Astrocyte (in vitro differentiated cells and primary cell): ENCODE measurements at regions not wholly inside any gene's neighbourhood (a gene's known extent, or its start where the extent isn't known, plus 50 kb on each side); places are given as distances from the start of the nearest gene placed in this dataset.

ENCODE experiments used
- DNase-seq: peaks from one replicate; pipeline ENCODE4 v3.0.0-alpha.2; 2010; ENCODE audit warnings: low read depth
- FAIRE-seq: peaks from 2 replicates; lab custom pipeline; 2011; peaks lifted over from hg19 to GRCh38; lab: Jason Lieb, UNC
- H2AFZ ChIP-seq: 2 replicates; pipeline ENCODE4 v1.6.0; 2012; ENCODE audit warnings: low read depth, low read length, inconsistent platforms
- H3K27ac ChIP-seq: 2 replicates; pipeline ENCODE4 v1.5.1; 2011; ENCODE audit warnings: low read depth, low read length, inconsistent platforms
- H3K27me3 ChIP-seq: 2 replicates; pipeline ENCODE4 v1.6.0; 2011; ENCODE audit warnings: low read length, inconsistent platforms; ENCODE audit not compliant: insufficient read depth
- H3K36me3 ChIP-seq: 2 replicates; pipeline ENCODE4 v1.5.1; 2011; ENCODE audit warnings: low read length, inconsistent platforms; ENCODE audit not compliant: insufficient read depth
- H3K4me1 ChIP-seq: 2 replicates; pipeline ENCODE4 v1.5.1; 2011; ENCODE audit warnings: low read length, inconsistent platforms; ENCODE audit not compliant: insufficient read depth
- H3K4me2 ChIP-seq: 2 replicates; pipeline ENCODE4 v1.6.0; 2012; ENCODE audit warnings: low read length, inconsistent platforms
- H3K4me3 ChIP-seq: 2 replicates; pipeline ENCODE4 v1.5.1; 2011; ENCODE audit warnings: low read depth, mild to moderate bottlenecking, low read length, inconsistent platforms; ENCODE audit not compliant: insufficient read depth
- H3K79me2 ChIP-seq: 2 replicates; pipeline ENCODE4 v1.6.0; 2012; ENCODE audit warnings: mild to moderate bottlenecking, low read length, inconsistent platforms; ENCODE audit not compliant: insufficient read depth
- H3K9ac ChIP-seq: 2 replicates; pipeline ENCODE4 v1.6.0; 2012; ENCODE audit warnings: mild to moderate bottlenecking, low read length, inconsistent platforms
- H3K9me3 ChIP-seq: 2 replicates; pipeline ENCODE4 v1.5.1; 2012; ENCODE audit warnings: low read depth, mild to moderate bottlenecking, low read length, inconsistent platforms; ENCODE audit not compliant: insufficient read depth
- H4K20me1 ChIP-seq: 2 replicates; pipeline ENCODE4 v1.6.0; 2012; ENCODE audit warnings: low read length, inconsistent platforms; ENCODE audit not compliant: insufficient read depth
- H3K27ac Mint-ChIP-seq: one replicate; pipeline ENCODE4 v1.8.0; 2021; ENCODE audit warnings: mild to moderate bottlenecking, mixed read lengths; ENCODE audit not compliant: unreplicated experiment
- H3K27me3 Mint-ChIP-seq: one replicate; pipeline ENCODE4 v1.8.0; 2021; ENCODE audit warnings: low read depth, mixed read lengths; ENCODE audit not compliant: unreplicated experiment
- H3K36me3 Mint-ChIP-seq: one replicate; pipeline ENCODE4 v1.8.0; 2021; ENCODE audit warnings: low read depth, mixed read lengths; ENCODE audit not compliant: unreplicated experiment
- H3K4me1 Mint-ChIP-seq: one replicate; pipeline ENCODE4 v1.8.0; 2021; ENCODE audit warnings: low read depth, mixed read lengths; ENCODE audit not compliant: unreplicated experiment
- H3K4me3 Mint-ChIP-seq: one replicate; pipeline ENCODE4 v1.8.0; 2021; ENCODE audit warnings: mild to moderate bottlenecking, moderate library complexity, mixed read lengths; ENCODE audit not compliant: unreplicated experiment
- H3K9me3 Mint-ChIP-seq: one replicate; pipeline ENCODE4 v1.8.0; 2021; ENCODE audit warnings: mild to moderate bottlenecking, mixed read lengths; ENCODE audit not compliant: unreplicated experiment
- CTCF ChIP-seq: IDR thresholded peaks from 2 replicates; pipeline ENCODE4 v1.5.1; 2011; ENCODE audit warnings: low read depth, mild to moderate bottlenecking, inconsistent platforms, low read length, moderate library complexity; ENCODE audit not compliant: insufficient read depth
- EZH2 ChIP-seq: IDR thresholded peaks from 2 replicates; pipeline ENCODE4 v1.6.1; 2012; ENCODE audit warnings: mild to moderate bottlenecking, low read length, inconsistent platforms; ENCODE audit not compliant: insufficient read depth

- peaks cover 14% of the 10 kb centered on the region for H3K4me1 ChIP-seq
- no peak overlapping the region for H3K4me3 Mint-ChIP-seq
- peak overlapping the region; percentile 77 for H3K27ac Mint-ChIP-seq
- H3K9me3 Mint-ChIP-seq: no peaks in the 10 kb centered on the region
- no peaks in the 10 kb centered on the region for H3K79me2 ChIP-seq
- no peaks in the 10 kb centered on the region for H4K20me1 ChIP-seq
- peak; percentile 72 for DNase-seq
- no peaks in the 10 kb centered on the region for H3K27me3 ChIP-seq
- H2AFZ ChIP-seq: peak overlapping the region; percentile 59
- H3K9me3 ChIP-seq: no peaks in the 10 kb centered on the region
- H3K27me3 Mint-ChIP-seq: no peaks in the 10 kb centered on the region
- H3K4me3 ChIP-seq: no peak overlapping the region
- peaks cover 20% of the 10 kb centered on the region for H3K4me1 Mint-ChIP-seq
- H3K27ac ChIP-seq: peak overlapping the region; percentile 64
- peak overlapping the region; percentile 63 for H3K4me2 ChIP-seq
- H3K9ac ChIP-seq: peak overlapping the region; percentile 59
- H3K36me3 Mint-ChIP-seq: peaks cover under 1% of the 10 kb centered on the region
- H3K36me3 ChIP-seq: no peaks in the 10 kb centered on the region
- TF ChIP-seq CTCF: no peak
- no peak for TF ChIP-seq EZH2
- FAIRE-seq: no peak
Observed at GRCh38 chr5:14054965-14055963, 87.9 kb upstream of the TRIO start.

DNA sequence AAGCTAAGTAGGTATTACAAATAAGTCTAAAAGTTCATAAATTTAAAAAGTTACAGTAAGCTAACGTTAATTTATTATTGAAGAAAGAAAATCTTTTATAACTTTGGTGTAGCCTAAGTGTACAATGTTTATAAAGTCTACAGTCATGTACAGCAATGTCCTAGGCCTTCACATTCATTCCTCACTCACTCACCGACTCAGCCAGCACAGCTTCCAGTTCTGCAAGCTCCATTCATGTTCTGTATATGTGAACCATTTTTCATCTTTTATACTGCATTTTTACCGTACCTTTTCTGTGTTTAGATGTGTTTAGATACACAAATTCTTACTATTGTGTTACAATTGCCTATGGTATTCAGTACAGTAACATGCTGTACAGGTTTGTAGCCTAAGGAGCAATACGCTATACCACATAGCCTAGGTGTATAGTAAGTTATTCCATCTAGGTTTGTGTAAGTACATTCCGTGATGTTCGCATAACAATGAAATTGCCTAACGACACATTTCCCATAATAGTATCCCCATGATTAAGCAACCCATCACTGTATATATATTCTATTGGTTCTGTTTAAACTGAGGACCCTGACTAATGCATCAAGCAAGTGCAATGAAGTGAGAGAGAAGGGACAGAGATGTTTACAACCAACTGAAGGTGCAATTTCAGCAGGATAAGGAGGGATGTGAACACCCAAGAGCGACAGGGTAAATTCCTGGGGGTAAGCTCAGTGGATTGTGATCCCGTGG lies 88.9 kb upstream of the TRIO start:
- H3K27ac Mint-ChIP-seq: no peak overlapping the region
- Histone ChIP-seq H3K4me2 (no peak overlapping the region), H3K27ac (no peak overlapping the region), H3K27me3 (no peaks in the 10 kb centered on the region), H3K9me3 (no peaks in the 10 kb centered on the region), H3K9ac (no peak overlapping the region), H3K36me3 (no peaks in the 10 kb centered on the region), H3K79me2 (no peaks in the 10 kb centered on the region), H2AFZ (no peak overlapping the region), H3K4me1 (peaks cover 14% of the 10 kb centered on the region), H4K20me1 (no peaks in the 10 kb centered on the region), H3K4me3 (no peak overlapping the region)
- peaks cover 20% of the 10 kb centered on the region for H3K4me1 Mint-ChIP-seq
- no peaks in the 10 kb centered on the region for H3K27me3 Mint-ChIP-seq
- no peaks in the 10 kb centered on the region for H3K36me3 Mint-ChIP-seq
- TF ChIP-seq CTCF (no peak), EZH2 (no peak)
- H3K9me3 Mint-ChIP-seq: no peaks in the 10 kb centered on the region
- no peak overlapping the region for H3K4me3 Mint-ChIP-seq
- FAIRE-seq (peak; percentile 60), DNase-seq (peak; percentile 16)
